MM.1S (cell line): ENCODE measurements at regions not wholly inside any gene's neighbourhood (a gene's known extent, or its start where the extent isn't known, plus 50 kb on each side); places are given as distances from the start of the nearest gene placed in this dataset.

Source experiments
- DNase-seq: peaks from one replicate; pipeline ENCODE4 v3.0.0-alpha.2; 2015
- H2AFZ ChIP-seq: fragments of 300-600 bp; sonication (generic); 2 replicates; pipeline ENCODE4 v1.6.0; 2016; ENCODE audit warnings: antibody characterized with exemption, low read length
- H3F3A ChIP-seq: fragments of 300-600 bp; sonication (generic); 2 replicates; pipeline ENCODE4 v1.6.1; 2016; ENCODE audit warnings: mild to moderate bottlenecking, antibody characterized with exemption, low read length, moderate library complexity, mixed read lengths; ENCODE audit not compliant: insufficient read depth
- H3K27ac ChIP-seq: fragments of 300-600 bp; sonication (generic); 2 replicates; pipeline ENCODE4 v1.5.1; 2016; ENCODE audit warnings: mild to moderate bottlenecking, low read length
- H3K27me3 ChIP-seq: fragments of 300-600 bp; sonication (generic); replicated peaks from 2 replicates; pipeline ENCODE4 v1.6.0; 2016; ENCODE audit warnings: low read length; ENCODE audit not compliant: insufficient read depth
- H3K36me3 ChIP-seq: fragments of 300-600 bp; sonication (generic); replicated peaks from 2 replicates; pipeline ENCODE4 v1.6.1; 2016; ENCODE audit warnings: mild to moderate bottlenecking, low read length, mixed read lengths; ENCODE audit not compliant: insufficient read depth
- H3K4me1 ChIP-seq: fragments of 300-600 bp; sonication (generic); 2 replicates; pipeline ENCODE4 v1.6.1; 2016; ENCODE audit warnings: low read length, mixed read lengths
- H3K4me2 ChIP-seq: fragments of 300-600 bp; sonication (generic); 2 replicates; pipeline ENCODE4 v1.6.0; 2016; ENCODE audit warnings: low read depth, low read length
- H3K4me3 ChIP-seq: fragments of 300-600 bp; sonication (generic); 2 replicates; pipeline ENCODE4 v1.5.1; 2016; ENCODE audit warnings: low read length, mixed read lengths
- H3K79me2 ChIP-seq: fragments of 300-600 bp; sonication (generic); 2 replicates; pipeline ENCODE4 v1.6.1; 2016; ENCODE audit warnings: mixed run types, low read length, mixed read lengths
- H3K9ac ChIP-seq: fragments of 300-600 bp; sonication (generic); 2 replicates; pipeline ENCODE4 v1.6.1; 2016; ENCODE audit warnings: low read length, mixed read lengths
- H3K9me2 ChIP-seq: fragments of 300-600 bp; sonication (generic); replicated peaks from 2 replicates; pipeline ENCODE4 v1.6.1; 2016; ENCODE audit warnings: mild to moderate bottlenecking, low read length, mixed read lengths; ENCODE audit not compliant: insufficient read depth
- H3K9me3 ChIP-seq: fragments of 300-600 bp; sonication (generic); replicated peaks from 2 replicates; pipeline ENCODE4 v1.6.1; 2016; ENCODE audit warnings: mild to moderate bottlenecking, low read length, mixed read lengths; ENCODE audit not compliant: insufficient read depth
- H4K20me1 ChIP-seq: fragments of 300-600 bp; sonication (generic); 2 replicates; pipeline ENCODE4 v1.6.1; 2016; ENCODE audit warnings: mild to moderate bottlenecking, low read length, moderate library complexity, mixed read lengths; ENCODE audit not compliant: insufficient read depth
- CTCF ChIP-seq: fragments of 300-600 bp; sonication (generic); IDR thresholded peaks from 2 replicates; pipeline ENCODE4 v1.5.1; 2016; ENCODE audit warnings: antibody characterized with exemption, low read length, mixed read lengths
- EZH2 ChIP-seq: fragments of 300-600 bp; sonication (generic); optimal IDR thresholded peaks from 2 replicates; pipeline ENCODE3; 2017; ENCODE audit warnings: low read depth, mild to moderate bottlenecking, antibody characterized with exemption, low read length, mixed read lengths
- EZH2phosphoT487 ChIP-seq: fragments of 300-600 bp; sonication (generic); IDR thresholded peaks from 2 replicates; pipeline ENCODE4 v1.6.1; 2018; ENCODE audit warnings: antibody characterized with exemption, low read length

GRCh38 chr4:57612279-57612678, 502.1 kb upstream of the IGFBP7 start:
- TF ChIP-seq CTCF = no peak
- no peak for TF ChIP-seq EZH2phosphoT487
- TF ChIP-seq EZH2 = no peak
- H3K79me2 ChIP-seq = no peaks in the 10 kb centered on the region
- H3K9me3 ChIP-seq = no peaks in the 10 kb centered on the region
- H4K20me1 ChIP-seq = no peaks in the 10 kb centered on the region
- no peak overlapping the region for H3K9ac ChIP-seq
- no peaks in the 10 kb centered on the region for H3K9me2 ChIP-seq
- no peaks in the 10 kb centered on the region for H3K4me1 ChIP-seq
- H3K36me3 ChIP-seq = no peaks in the 10 kb centered on the region
- H3K27ac ChIP-seq = no peak overlapping the region
- no peak overlapping the region for H3K4me2 ChIP-seq
- DNase-seq = no peak
- H3F3A ChIP-seq = no peaks in the 10 kb centered on the region
- no peak overlapping the region for H2AFZ ChIP-seq
- H3K4me3 ChIP-seq = no peak overlapping the region
- H3K27me3 ChIP-seq = no peaks in the 10 kb centered on the region

DNA sequence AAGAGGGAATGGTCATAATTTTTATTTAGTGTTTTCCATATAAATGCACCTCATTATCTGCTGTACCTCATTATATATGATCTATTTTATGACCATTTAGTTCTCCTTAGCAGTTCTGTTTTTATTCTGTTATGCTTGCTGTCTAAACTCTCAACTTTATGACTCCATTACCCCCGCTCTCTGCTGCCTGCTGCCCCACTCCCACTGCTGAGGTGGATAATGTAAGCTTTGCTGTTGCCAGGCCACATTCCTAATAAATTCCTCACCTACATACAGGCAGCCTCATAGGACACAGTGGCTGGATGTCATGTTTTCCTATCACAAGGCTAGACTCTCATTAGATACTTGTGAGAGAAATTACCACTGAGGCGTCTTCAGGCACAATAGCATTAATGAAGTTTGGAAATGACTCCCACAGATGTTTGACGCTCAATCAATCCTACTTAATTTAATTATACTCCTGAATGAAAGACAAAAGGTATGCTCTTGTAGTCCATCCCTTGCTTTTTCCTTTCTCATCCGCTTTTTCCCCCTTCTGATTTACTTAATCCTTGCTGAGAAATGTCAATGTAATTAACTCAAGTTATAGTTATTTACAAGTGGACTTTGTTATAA, 497.5 kb upstream of the IGFBP7 start:
- Histone ChIP-seq H3K27ac (no peak overlapping the region), H3K79me2 (no peaks in the 10 kb centered on the region), H3K4me1 (no peaks in the 10 kb centered on the region), H3K9me2 (no peaks in the 10 kb centered on the region), H3K9ac (no peak overlapping the region), H3K27me3 (no peaks in the 10 kb centered on the region), H3F3A (no peaks in the 10 kb centered on the region), H2AFZ (no peak overlapping the region), H4K20me1 (no peaks in the 10 kb centered on the region), H3K4me3 (no peak overlapping the region), H3K4me2 (no peak overlapping the region), H3K36me3 (no peaks in the 10 kb centered on the region), H3K9me3 (no peaks in the 10 kb centered on the region)
- DNase-seq = no peak
- TF ChIP-seq EZH2 (no peak), EZH2phosphoT487 (no peak), CTCF (no peak)

DNA sequence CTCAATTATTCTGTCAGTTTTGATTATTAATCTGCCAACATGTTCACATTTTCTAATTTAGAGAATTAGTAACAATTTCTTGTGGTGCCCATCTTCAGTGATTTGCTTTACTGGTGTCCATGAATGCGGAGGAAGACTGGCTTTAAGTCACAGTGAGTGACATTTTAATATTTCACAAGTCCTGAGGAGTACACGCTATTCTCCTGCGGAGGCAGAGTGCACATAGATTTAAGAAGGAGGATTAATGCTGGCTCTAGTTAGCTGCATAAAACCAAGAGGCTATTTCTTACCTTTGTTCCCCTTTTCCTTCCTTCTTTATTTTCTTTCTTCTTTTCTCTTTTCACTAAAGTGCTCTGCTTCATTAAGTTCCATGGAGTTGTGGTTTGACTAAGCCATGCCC, 495.2 kb upstream of the IGFBP7 start:
- no peaks in the 10 kb centered on the region for H3F3A ChIP-seq
- H3K4me3 ChIP-seq = no peak overlapping the region
- H3K9ac ChIP-seq = no peak overlapping the region
- H3K27me3 ChIP-seq = no peaks in the 10 kb centered on the region
- no peak for TF ChIP-seq CTCF
- no peak for TF ChIP-seq EZH2phosphoT487
- TF ChIP-seq EZH2 = no peak
- H3K27ac ChIP-seq = no peak overlapping the region
- H3K4me2 ChIP-seq = no peak overlapping the region
- no peaks in the 10 kb centered on the region for H4K20me1 ChIP-seq
- DNase-seq = no peak
- no peaks in the 10 kb centered on the region for H3K79me2 ChIP-seq
- no peaks in the 10 kb centered on the region for H3K36me3 ChIP-seq
- no peaks in the 10 kb centered on the region for H3K4me1 ChIP-seq
- no peaks in the 10 kb centered on the region for H3K9me2 ChIP-seq
- H3K9me3 ChIP-seq = no peaks in the 10 kb centered on the region
- no peak overlapping the region for H2AFZ ChIP-seq
